HEK293 (cell line): ENCODE measurements at regions not wholly inside any gene's neighbourhood (a gene's known extent, or its start where the extent isn't known, plus 50 kb on each side); places are given as distances from the start of the nearest gene placed in this dataset.

Experiments used
- CTCF ChIA-PET: fragments of 350-600 bp; formaldehyde crosslinking; extraction: SDS; loops from one replicate; lab custom pipeline; 2021; ENCODE audit warnings: antibody characterized with exemption; lab: Yijun Ruan, JAX
- POLR2A ChIA-PET: fragments of 300-600 bp; formaldehyde crosslinking; extraction: SDS; loops from one replicate; lab custom pipeline; 2020; ENCODE audit warnings: antibody characterized with exemption, inconsistent platforms; lab: Yijun Ruan, JAX
- H3K27ac ChIP-seq: fragments of 200-500 bp; sonication (Bioruptor generic); 2 replicates; pipeline ENCODE4 v1.5.1; 2014; ENCODE audit warnings: low read depth, low read length, control low read depth, inconsistent platforms; ENCODE audit errors: extremely low read depth
- H3K36me3 ChIP-seq, 2 experiments: fragments of 200-500 bp in 1 of 2; sonication (Bioruptor generic) in 1 of 2; 1 replicate in 1 of 2; 2 replicates in 1 of 2; pipeline ENCODE4 v1.5.1; 2014 to 2017; ENCODE audit warnings: inconsistent platforms in 2 of 2, low read length in 2 of 2; ENCODE audit not compliant: control insufficient read depth in 2 of 2, insufficient read depth in 1 of 2
- H3K4me1 ChIP-seq: fragments of 200-500 bp; sonication (Bioruptor generic); 2 replicates; pipeline ENCODE4 v1.5.1; 2014; ENCODE audit warnings: mild to moderate bottlenecking, low read length, inconsistent platforms; ENCODE audit not compliant: control insufficient read depth, insufficient read depth
- H3K4me3 ChIP-seq: 2 replicates; pipeline ENCODE4 v1.5.1; 2011; ENCODE audit warnings: low read depth, mild to moderate bottlenecking, control low read depth, low read length, moderate library complexity
- H3K9me3 ChIP-seq: fragments of 200-500 bp; sonication (Bioruptor generic); 2 replicates; pipeline ENCODE4 v1.5.1; 2014; ENCODE audit warnings: low read depth, low read length, inconsistent platforms; ENCODE audit not compliant: control insufficient read depth, insufficient read depth
- GLIS1 ChIP-seq: fragments of 450-650 bp; formaldehyde crosslinking; IDR thresholded peaks from 2 replicates; pipeline ENCODE4 v1.5.1; 2016; ENCODE audit warnings: missing biosample characterization, missing genetic modification characterization
- YY2 ChIP-seq: fragments of 450-650 bp; formaldehyde crosslinking; IDR thresholded peaks from 2 replicates; pipeline ENCODE4 v1.5.1; 2016; ENCODE audit warnings: missing biosample characterization, missing genetic modification characterization
- ZBTB21 ChIP-seq: fragments of 450-650 bp; formaldehyde crosslinking; IDR thresholded peaks from 2 replicates; pipeline ENCODE4 v1.5.1; 2017; ENCODE audit warnings: missing biosample characterization, missing genetic modification characterization
- ZFHX2 ChIP-seq: fragments of 450-650 bp; formaldehyde crosslinking; conservative IDR thresholded peaks from 2 replicates; pipeline ENCODE4 v1.5.1; 2016; ENCODE audit warnings: missing biosample characterization, missing genetic modification characterization
- ZFP3 ChIP-seq: fragments of 450-650 bp; formaldehyde crosslinking; IDR thresholded peaks from 2 replicates; pipeline ENCODE4 v1.5.1; 2016; ENCODE audit warnings: low read depth, missing biosample characterization, missing genetic modification characterization
- ZIC2 ChIP-seq: fragments of 450-650 bp; formaldehyde crosslinking; IDR thresholded peaks from 2 replicates; pipeline ENCODE4 v1.5.1; 2016; ENCODE audit warnings: missing biosample characterization, missing genetic modification characterization
- ZNF157 ChIP-seq: fragments of 450-650 bp; formaldehyde crosslinking; IDR thresholded peaks from 2 replicates; pipeline ENCODE4 v1.5.1; 2016; ENCODE audit warnings: missing biosample characterization, missing genetic modification characterization
- ZNF174 ChIP-seq: fragments of 450-650 bp; formaldehyde crosslinking; IDR thresholded peaks from 2 replicates; pipeline ENCODE4 v1.5.0; 2017; ENCODE audit warnings: missing biosample characterization, mild to moderate bottlenecking, missing genetic modification characterization
- ZNF274 ChIP-seq, 2 experiments: fragments of 200-500 bp in 1 of 2; fragments of 450-650 bp in 1 of 2; sonication (Bioruptor generic) in 1 of 2; formaldehyde crosslinking in 1 of 2; IDR thresholded peaks; 2 replicates each; pipeline versions ENCODE4 v1.5.1 to v1.6.1; 2014 to 2016; ENCODE audit warnings: borderline replicate concordance in 1 of 2, inconsistent platforms in 1 of 2, low read length in 1 of 2, missing biosample characterization in 1 of 2, missing genetic modification characterization in 1 of 2
- ZNF510 ChIP-seq: fragments of 450-650 bp; formaldehyde crosslinking; IDR thresholded peaks from 2 replicates; pipeline ENCODE4 v1.5.1; 2018; ENCODE audit warnings: mild to moderate bottlenecking, missing genetic modification characterization, missing biosample characterization; ENCODE audit not compliant: insufficient replicate concordance
- ZNF621 ChIP-seq: fragments of 450-650 bp; formaldehyde crosslinking; IDR thresholded peaks from 2 replicates; pipeline ENCODE4 v1.5.1; 2017; ENCODE audit warnings: missing biosample characterization, missing genetic modification characterization
- ZNF626 ChIP-seq: fragments of 450-650 bp; sonication (Bioruptor Pico); formaldehyde crosslinking; IDR thresholded peaks from 2 replicates; pipeline ENCODE4 v1.5.1; 2018; ENCODE audit warnings: missing biosample characterization, missing genetic modification characterization, inconsistent platforms
- ZNF670 ChIP-seq: fragments of 450-650 bp; formaldehyde crosslinking; IDR thresholded peaks from 2 replicates; pipeline ENCODE4 v1.5.1; 2016; ENCODE audit warnings: missing biosample characterization, missing genetic modification characterization, low read depth
- ZNF791 ChIP-seq: fragments of 450-650 bp; formaldehyde crosslinking; IDR thresholded peaks from 2 replicates; pipeline ENCODE4 v1.5.1; 2016; ENCODE audit warnings: missing biosample characterization, missing genetic modification characterization
- ZNF837 ChIP-seq: fragments of 450-650 bp; formaldehyde crosslinking; IDR thresholded peaks from 2 replicates; pipeline ENCODE4 v1.5.1; 2016; ENCODE audit warnings: missing biosample characterization, missing genetic modification characterization
- TF ChIP-seq, protein P1 (sequence below): fragments of 450-650 bp; formaldehyde crosslinking; IDR thresholded peaks from 2 replicates; pipeline ENCODE4 v1.5.1; 2016; ENCODE audit warnings: missing biosample characterization, missing genetic modification characterization
- TF ChIP-seq, protein P2 (sequence below): fragments of 450-650 bp; formaldehyde crosslinking; IDR thresholded peaks from 2 replicates; pipeline ENCODE4 v1.5.1; 2016; ENCODE audit warnings: missing biosample characterization, missing genetic modification characterization
- TF ChIP-seq, protein P3 (sequence below): fragments of 450-650 bp; formaldehyde crosslinking; IDR thresholded peaks from 2 replicates; pipeline ENCODE4 v1.5.0; 2017; ENCODE audit warnings: missing biosample characterization, missing genetic modification characterization, borderline replicate concordance
- TF ChIP-seq, protein P4 (sequence below): fragments of 450-650 bp; formaldehyde crosslinking; conservative IDR thresholded peaks from 2 replicates; pipeline ENCODE4 v1.5.1; 2016; ENCODE audit warnings: low read depth, missing biosample characterization, missing genetic modification characterization

DNA sequence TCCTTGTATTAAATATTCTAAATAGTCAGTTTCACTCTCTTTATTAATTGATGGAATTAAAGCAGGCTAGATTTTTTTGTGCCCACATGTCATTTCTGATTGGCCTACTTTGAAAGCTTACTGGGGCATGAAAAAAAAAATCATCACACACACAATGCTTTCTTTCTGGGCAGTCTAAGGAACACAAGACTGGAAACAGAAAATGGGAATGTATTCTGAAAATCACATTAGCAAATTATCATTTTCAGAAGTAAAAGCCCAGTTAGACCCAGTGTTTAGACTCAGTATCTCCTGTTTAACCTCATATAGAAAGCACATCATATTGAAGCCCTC, 339.4 kb downstream of the SPRY2 start (continued):
- TF ChIP-seq ZNF510 (tag by site-specific recombination) (no peak), GLIS1 (tag by site-specific recombination) (no peak)

DNA sequence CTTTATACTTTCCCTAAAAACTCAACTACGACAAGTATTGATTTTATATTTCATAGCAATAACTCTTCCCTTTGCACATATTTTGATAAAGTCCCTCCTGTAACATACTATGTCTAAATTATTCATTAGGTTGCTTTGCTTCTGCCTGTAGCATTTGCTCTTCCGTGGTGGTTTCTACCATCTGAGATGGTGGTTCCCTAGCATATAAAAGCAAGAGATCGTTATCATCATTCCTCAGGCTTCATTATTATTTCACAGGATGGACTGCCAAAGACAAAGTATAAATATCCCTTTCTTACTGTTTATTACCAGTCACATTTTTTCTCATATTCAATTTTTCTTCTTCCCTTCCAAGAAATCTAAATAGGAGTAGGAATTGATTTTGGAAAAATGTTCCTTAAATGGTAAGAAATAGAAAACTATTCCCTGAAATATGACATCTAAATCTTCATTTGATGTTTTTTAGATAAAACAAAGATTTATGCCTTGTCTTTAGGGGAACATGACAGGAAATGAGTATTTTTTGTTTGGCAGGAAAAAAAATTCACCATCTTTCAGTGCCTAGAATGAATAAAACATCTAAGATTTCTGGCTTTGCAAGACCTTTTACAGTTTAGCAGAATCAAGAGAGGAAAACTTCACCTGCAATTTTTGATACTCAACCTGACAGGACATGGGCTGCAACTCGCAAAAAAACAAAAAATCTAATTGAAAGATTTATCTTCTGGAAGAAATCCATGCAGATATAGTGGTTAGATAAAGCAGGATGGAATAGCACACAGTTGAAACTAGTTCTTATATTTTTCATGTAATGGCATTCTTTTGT, 340.0 kb downstream of the SPRY2 start:
- Histone ChIP-seq H3K36me3 (no peaks in the 10 kb centered on the region), H3K27ac (no peak overlapping the region), H3K4me1 (no peaks in the 10 kb centered on the region), H3K4me3 (no peak overlapping the region)
- CTCF ChIA-PET, result no interaction called here
- TF ChIP-seq ZNF670 (tag by site-specific recombination) (no peak), ZFP3 (tag by site-specific recombination) (no peak), ZNF837 (tag by site-specific recombination) (no peak), ZFHX2 (tag by site-specific recombination) (no peak), ZNF626 (no peak), ZIC2 (tag by site-specific recombination) (no peak), ZNF157 (tag by site-specific recombination) (no peak), YY2 (tag by site-specific recombination) (no peak), ZNF274 (IDR thresholded peaks at IDR 0.05; ENCODE audit: low read length) (no peak), ZNF274 (tag by site-specific recombination; IDR thresholded peaks at IDR 0.05; ENCODE audit: borderline replicate concordance) (no peak), ZNF174 (tag by site-specific recombination) (no peak)
- TF ChIP-seq, protein P1, sequence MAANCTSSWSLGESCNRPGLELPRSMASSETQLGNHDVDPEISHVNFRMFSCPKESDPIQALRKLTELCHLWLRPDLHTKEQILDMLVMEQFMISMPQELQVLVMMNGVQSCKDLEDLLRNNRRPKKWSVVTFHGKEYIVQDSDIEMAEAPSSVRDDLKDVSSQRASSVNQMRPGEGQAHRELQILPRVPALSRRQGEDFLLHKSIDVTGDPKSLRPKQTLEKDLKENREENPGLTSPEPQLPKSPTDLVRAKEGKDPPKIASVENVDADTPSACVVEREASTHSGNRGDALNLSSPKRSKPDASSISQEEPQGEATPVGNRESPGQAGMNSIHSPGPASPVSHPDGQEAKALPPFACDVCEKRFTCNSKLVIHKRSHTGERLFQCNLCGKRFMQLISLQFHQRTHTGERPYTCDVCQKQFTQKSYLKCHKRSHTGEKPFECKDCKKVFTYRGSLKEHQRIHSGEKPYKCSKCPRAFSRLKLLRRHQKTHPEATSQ (tag by site-specific recombination), result no peak
- TF ChIP-seq, protein P2, sequence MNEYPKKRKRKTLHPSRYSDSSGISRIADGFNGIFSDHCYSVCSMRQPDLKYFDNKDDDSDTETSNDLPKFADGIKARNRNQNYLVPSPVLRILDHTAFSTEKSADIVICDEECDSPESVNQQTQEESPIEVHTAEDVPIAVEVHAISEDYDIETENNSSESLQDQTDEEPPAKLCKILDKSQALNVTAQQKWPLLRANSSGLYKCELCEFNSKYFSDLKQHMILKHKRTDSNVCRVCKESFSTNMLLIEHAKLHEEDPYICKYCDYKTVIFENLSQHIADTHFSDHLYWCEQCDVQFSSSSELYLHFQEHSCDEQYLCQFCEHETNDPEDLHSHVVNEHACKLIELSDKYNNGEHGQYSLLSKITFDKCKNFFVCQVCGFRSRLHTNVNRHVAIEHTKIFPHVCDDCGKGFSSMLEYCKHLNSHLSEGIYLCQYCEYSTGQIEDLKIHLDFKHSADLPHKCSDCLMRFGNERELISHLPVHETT, result no peak
- TF ChIP-seq, protein P3, sequence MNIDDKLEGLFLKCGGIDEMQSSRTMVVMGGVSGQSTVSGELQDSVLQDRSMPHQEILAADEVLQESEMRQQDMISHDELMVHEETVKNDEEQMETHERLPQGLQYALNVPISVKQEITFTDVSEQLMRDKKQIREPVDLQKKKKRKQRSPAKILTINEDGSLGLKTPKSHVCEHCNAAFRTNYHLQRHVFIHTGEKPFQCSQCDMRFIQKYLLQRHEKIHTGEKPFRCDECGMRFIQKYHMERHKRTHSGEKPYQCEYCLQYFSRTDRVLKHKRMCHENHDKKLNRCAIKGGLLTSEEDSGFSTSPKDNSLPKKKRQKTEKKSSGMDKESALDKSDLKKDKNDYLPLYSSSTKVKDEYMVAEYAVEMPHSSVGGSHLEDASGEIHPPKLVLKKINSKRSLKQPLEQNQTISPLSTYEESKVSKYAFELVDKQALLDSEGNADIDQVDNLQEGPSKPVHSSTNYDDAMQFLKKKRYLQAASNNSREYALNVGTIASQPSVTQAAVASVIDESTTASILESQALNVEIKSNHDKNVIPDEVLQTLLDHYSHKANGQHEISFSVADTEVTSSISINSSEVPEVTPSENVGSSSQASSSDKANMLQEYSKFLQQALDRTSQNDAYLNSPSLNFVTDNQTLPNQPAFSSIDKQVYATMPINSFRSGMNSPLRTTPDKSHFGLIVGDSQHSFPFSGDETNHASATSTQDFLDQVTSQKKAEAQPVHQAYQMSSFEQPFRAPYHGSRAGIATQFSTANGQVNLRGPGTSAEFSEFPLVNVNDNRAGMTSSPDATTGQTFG (tag by site-specific recombination), result no peak
- TF ChIP-seq, all 188 proteins: peak for 0
- POLR2A ChIA-PET, result no interaction called here
- H3K9me3 ChIP-seq, result no peaks in the 10 kb centered on the region

DNA sequence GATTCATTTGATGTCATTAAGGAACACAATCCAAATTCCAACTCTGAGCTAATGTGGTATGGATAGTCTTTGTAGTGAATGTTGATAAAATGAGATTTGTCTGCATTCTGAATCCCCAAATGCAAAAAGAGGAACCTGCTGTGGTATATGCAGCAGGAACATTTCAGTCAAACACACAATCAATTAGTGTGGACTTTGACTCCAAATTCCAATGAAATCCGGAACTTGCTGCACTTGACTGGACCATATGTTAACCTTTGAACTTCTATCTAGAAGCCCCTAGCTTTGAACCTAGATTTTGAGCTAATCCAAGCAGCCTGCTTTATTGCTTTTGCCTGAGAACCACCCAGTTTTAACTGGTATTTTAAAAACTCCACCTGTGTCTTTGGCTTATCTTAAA, 341.3 kb downstream of the SPRY2 start:
- H3K27ac ChIP-seq, result no peak overlapping the region
- no peaks in the 10 kb centered on the region for H3K36me3 ChIP-seq
- H3K4me3 ChIP-seq, result no peak overlapping the region
- CTCF ChIA-PET, result interaction anchor here (0.7 to 1.5 kb wide), 2 partner anchors 12 to 27 kb away, joined by 3 to 4 read pairs; no protein-coding TSS in a partner anchor
- TF ChIP-seq, protein P4, sequence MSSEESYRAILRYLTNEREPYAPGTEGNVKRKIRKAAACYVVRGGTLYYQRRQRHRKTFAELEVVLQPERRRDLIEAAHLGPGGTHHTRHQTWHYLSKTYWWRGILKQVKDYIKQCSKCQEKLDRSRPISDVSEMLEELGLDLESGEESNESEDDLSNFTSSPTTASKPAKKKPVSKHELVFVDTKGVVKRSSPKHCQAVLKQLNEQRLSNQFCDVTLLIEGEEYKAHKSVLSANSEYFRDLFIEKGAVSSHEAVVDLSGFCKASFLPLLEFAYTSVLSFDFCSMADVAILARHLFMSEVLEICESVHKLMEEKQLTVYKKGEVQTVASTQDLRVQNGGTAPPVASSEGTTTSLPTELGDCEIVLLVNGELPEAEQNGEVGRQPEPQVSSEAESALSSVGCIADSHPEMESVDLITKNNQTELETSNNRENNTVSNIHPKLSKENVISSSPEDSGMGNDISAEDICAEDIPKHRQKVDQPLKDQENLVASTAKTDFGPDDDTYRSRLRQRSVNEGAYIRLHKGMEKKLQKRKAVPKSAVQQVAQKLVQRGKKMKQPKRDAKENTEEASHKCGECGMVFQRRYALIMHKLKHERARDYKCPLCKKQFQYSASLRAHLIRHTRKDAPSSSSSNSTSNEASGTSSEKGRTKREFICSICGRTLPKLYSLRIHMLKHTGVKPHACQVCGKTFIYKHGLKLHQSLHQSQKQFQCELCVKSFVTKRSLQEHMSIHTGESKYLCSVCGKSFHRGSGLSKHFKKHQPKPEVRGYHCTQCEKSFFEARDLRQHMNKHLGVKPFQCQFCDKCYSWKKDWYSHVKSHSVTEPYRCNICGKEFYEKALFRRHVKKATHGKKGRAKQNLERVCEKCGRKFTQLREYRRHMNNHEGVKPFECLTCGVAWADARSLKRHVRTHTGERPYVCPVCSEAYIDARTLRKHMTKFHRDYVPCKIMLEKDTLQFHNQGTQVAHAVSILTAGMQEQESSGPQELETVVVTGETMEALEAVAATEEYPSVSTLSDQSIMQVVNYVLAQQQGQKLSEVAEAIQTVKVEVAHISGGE (tag by site-specific recombination), result no peak
- TF ChIP-seq ZNF174 (tag by site-specific recombination), result no peak
- no peak for TF ChIP-seq ZNF791 (tag by site-specific recombination)
- TF ChIP-seq ZNF621 (tag by site-specific recombination), result no peak
- TF ChIP-seq ZBTB21 (tag by site-specific recombination), result no peak
- POLR2A ChIA-PET, result no interaction called here
- H3K9me3 ChIP-seq, result no peaks in the 10 kb centered on the region
- no peaks in the 10 kb centered on the region for H3K4me1 ChIP-seq
